ENCODE measurements at regions not wholly inside any gene's neighbourhood (a gene's known extent, or its start where the extent isn't known, plus 50 kb on each side); places are given as distances from the start of the nearest gene placed in this dataset.

GRCh38 chr15:69530991-69531664 lies 78.5 kb downstream of the RPLP1 start:
- no peak for FAIRE-seq

- FAIRE-seq = no peak
Observed at GRCh38 chr15:69531665-69532027, 79.0 kb downstream of the RPLP1 start.

GRCh38 chr15:69532066-69532465 lies 79.4 kb downstream of the RPLP1 start:
- FAIRE-seq = no peak

- FAIRE-seq = no peak
Observed at GRCh38 chr15:69532856-69533255, 80.2 kb downstream of the RPLP1 start.

GRCh38 chr15:69533522-69533921 lies 80.9 kb downstream of the RPLP1 start:
- no peak for FAIRE-seq

GRCh38 chr15:69535101-69535638 lies 82.6 kb downstream of the RPLP1 start:
- FAIRE-seq = no peak

GRCh38 chr15:69535998-69536397 lies 83.4 kb downstream of the RPLP1 start:
- FAIRE-seq = no peak

GRCh38 chr15:69536726-69537512 lies 84.3 kb downstream of the RPLP1 start:
- FAIRE-seq = no peak

- no peak for FAIRE-seq
Observed at GRCh38 chr15:69537901-69538300, 85.3 kb downstream of the RPLP1 start.

GRCh38 chr15:69538379-69538778 lies 85.8 kb downstream of the RPLP1 start:
- no peak for FAIRE-seq

- FAIRE-seq = no peak
Observed at GRCh38 chr15:69539345-69539744, 86.7 kb downstream of the RPLP1 start.

- no peak for FAIRE-seq
Observed at GRCh38 chr15:69540622-69541021, 88.0 kb downstream of the RPLP1 start.

GRCh38 chr15:69542028-69542427 lies 89.4 kb downstream of the RPLP1 start:
- FAIRE-seq = no peak

- no peak for FAIRE-seq
Observed at GRCh38 chr15:69543681-69544364, 91.2 kb downstream of the RPLP1 start.

GRCh38 chr15:69544365-69545113 lies 91.9 kb downstream of the RPLP1 start:
- no peak for FAIRE-seq

- no peak for FAIRE-seq
Observed at GRCh38 chr15:69546182-69546581, 93.6 kb downstream of the RPLP1 start.

- no peak for FAIRE-seq
Observed at GRCh38 chr15:69548395-69549180, 96.0 kb downstream of the RPLP1 start.

GRCh38 chr15:69551391-69552056 lies 98.9 kb downstream of the RPLP1 start:
- no peak for FAIRE-seq

- no peak for FAIRE-seq
Observed at GRCh38 chr15:69552057-69552815, 99.6 kb downstream of the RPLP1 start.

- FAIRE-seq = no peak
Observed at GRCh38 chr15:69553686-69554085, 101.1 kb downstream of the RPLP1 start.
